HG03558 (cell line): ENCODE measurements at regions not wholly inside any gene's neighbourhood (a gene's known extent, or its start where the extent isn't known, plus 50 kb on each side); places are given as distances from the start of the nearest gene placed in this dataset.
A peak's percentile ranks its signal among the peaks of the same experiment; 100 is the strongest.

Source experiments
- ATAC-seq: cut with Tn5 transposase; IDR thresholded peaks from one replicate; pipeline ENCODE4 v1.9.1; 2021; ENCODE audit warnings: moderate number of reproducible peaks; ENCODE audit not compliant: unreplicated experiment; ENCODE audit errors: extremely low read depth

GRCh38 chr10:62453274-62453673 lies 79.1 kb downstream of the ZNF365 start:
- no peak for ATAC-seq

- ATAC-seq = no peak
Observed at GRCh38 chr10:62454687-62455397, 80.7 kb downstream of the ZNF365 start.

GRCh38 chr10:62456611-62457101 lies 82.5 kb downstream of the ZNF365 start:
- peak; percentile 98 for ATAC-seq

- ATAC-seq = no peak
Observed at GRCh38 chr10:62457196-62457595, 83.0 kb downstream of the ZNF365 start.

GRCh38 chr10:62457598-62457997 lies 83.4 kb downstream of the ZNF365 start:
- no peak for ATAC-seq

- no peak for ATAC-seq
Observed at GRCh38 chr10:62459072-62459471, 84.9 kb downstream of the ZNF365 start.

GRCh38 chr10:62459500-62459899 lies 85.3 kb downstream of the ZNF365 start:
- no peak for ATAC-seq

GRCh38 chr10:62460393-62460792 lies 86.2 kb downstream of the ZNF365 start:
- no peak for ATAC-seq

GRCh38 chr10:62461120-62461519 lies 87.0 kb downstream of the ZNF365 start:
- no peak for ATAC-seq

- no peak for ATAC-seq
Observed at GRCh38 chr10:62462461-62462860, 88.3 kb downstream of the ZNF365 start.

GRCh38 chr10:62463364-62463763 lies 89.2 kb downstream of the ZNF365 start:
- ATAC-seq = no peak

- no peak for ATAC-seq
Observed at GRCh38 chr10:62464308-62464707, 90.1 kb downstream of the ZNF365 start.

GRCh38 chr10:62466590-62466989 lies 92.4 kb downstream of the ZNF365 start:
- no peak for ATAC-seq

- ATAC-seq = no peak
Observed at GRCh38 chr10:62467527-62467926, 93.4 kb downstream of the ZNF365 start.

- ATAC-seq = no peak
Observed at GRCh38 chr10:62471711-62472110, 97.5 kb downstream of the ZNF365 start.

GRCh38 chr10:62473241-62473640 lies 99.1 kb downstream of the ZNF365 start:
- ATAC-seq = no peak

- no peak for ATAC-seq
Observed at GRCh38 chr10:62475551-62475950, 101.4 kb downstream of the ZNF365 start.

GRCh38 chr10:62479523-62479922 lies 105.4 kb downstream of the ZNF365 start:
- no peak for ATAC-seq

- ATAC-seq = no peak
Observed at GRCh38 chr10:62480196-62480595, 106.0 kb downstream of the ZNF365 start.

- ATAC-seq = no peak
Observed at GRCh38 chr10:62482581-62482980, 108.4 kb downstream of the ZNF365 start.

- ATAC-seq = no peak
Observed at GRCh38 chr10:62491597-62491996, 117.4 kb downstream of the ZNF365 start.
